DMS114 treated with DMSO at 0.1 percent for 48 hours (cell line): ENCODE measurements at regions not wholly inside any gene's neighbourhood (a gene's known extent, or its start where the extent isn't known, plus 50 kb on each side); places are given as distances from the start of the nearest gene placed in this dataset.
"Not testable (repeated sequence)": the region's sequence is repeated elsewhere in the genome, so short reads cannot be mapped to it uniquely, and the experiment has no call there.

Source experiments
- DNase-seq: peaks from one replicate; lab custom pipeline; 2025; ENCODE audit not compliant: unreplicated experiment; lab: John Stamatoyannopoulos, UW

DNA sequence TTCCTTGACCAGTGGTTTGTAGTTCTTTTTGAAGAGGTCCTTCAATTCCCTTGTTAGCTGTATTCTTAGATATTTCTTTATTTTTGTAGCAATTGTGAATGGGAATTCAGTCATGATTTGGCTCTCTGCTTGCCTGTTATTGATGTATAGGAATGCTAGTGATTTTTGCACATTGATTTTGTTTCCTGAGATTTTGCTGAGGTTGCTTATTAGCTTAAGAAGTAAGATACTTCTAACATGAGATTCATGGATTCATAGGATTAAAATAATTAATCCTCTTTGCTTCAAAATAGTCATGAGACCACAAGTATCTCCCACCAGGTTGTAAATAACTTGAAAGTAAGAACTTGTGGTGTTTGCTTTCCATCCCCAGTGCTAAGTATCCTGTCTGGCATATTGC lies 308.9 kb downstream of the DTHD1 start:
- no peak for DNase-seq

DNA sequence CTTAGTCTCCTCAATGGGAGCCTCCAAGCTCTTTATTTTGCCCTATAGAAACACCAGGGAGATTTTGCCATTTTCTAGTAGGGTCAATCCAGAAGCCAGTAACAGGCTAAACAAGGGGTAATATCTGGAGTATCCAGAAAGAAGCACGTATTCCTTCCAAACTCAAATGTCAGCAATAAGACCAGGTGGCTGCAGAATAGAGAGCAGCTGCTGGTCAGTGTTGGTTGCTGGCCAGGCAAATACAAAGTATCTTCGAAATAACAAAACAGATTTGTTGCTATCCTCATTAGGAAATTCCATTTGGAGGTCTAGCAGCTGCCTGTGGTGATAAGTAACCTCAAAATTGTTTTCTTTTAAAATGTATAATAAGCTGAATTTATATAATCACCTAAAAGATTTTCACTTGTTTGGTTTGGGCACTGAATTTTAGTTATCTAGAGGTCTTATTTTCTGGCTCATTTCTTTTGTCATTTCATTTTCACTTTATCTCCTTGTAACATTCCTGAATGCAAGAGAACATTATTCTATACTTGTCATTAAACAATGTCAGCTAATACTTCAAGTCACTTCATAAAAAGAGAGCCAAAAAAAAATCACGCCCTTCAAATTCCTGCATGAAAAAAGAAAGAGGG lies 320.6 kb downstream of the DTHD1 start:
- DNase-seq: no peak

DNA sequence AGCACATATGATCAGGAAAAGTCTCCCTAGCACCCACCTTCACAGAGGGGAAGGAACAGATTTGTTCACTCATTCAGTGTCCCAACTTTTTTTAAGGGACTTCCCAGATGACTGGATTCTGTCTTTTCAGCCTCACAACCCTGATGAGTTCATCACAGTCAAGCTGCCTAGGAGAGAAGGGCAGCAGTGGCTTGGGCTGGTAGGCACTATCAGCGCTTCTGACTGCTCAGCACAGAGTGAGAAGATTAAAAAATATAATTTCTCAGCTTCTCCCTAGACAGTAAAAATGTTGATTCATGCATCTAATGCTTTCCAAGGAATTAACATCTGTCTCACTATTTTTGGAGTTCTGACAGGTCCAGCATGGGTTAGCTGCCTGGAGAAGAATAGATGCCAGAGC lies 328.2 kb downstream of the DTHD1 start:
- DNase-seq: no peak

DNA sequence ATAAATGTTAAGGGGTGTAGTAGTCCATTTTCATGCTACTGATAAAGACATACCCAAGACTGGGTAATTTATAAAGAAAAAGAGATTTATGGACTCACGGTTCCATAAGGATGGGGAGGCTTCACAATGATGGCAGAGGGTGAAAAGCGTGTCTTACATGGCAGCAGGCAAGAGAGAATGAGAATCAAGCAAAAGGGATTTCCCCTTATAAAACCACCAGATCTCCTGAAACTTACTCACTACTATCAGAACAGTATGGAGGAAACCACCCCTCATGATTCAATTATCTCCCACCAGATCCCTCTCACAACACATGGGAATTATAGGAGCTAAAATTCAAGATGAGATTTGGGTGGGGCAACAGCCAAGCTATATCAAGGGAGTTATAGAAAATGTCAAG lies 329.2 kb downstream of the DTHD1 start:
- DNase-seq: no peak

DNA sequence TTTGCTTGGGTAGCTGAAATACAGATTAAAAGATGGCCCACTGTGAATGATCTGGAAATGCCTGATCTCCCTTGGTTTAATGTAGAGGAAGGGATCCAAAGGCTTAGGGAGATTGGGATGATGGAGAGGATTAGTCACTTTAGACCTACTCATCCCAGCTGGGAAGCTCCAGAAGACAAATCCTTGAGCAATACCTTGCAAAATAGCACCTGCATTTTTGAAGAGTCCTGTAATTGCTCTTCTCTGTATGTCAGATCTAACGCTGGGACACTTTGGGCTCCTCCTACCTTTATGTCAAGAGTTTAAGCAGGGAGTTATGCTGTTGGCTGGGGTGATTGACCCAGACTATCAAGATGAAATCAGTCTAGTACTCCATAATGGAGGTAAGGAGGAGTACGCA lies 331.7 kb downstream of the DTHD1 start:
- DNase-seq: not testable (repeated sequence)

DNA sequence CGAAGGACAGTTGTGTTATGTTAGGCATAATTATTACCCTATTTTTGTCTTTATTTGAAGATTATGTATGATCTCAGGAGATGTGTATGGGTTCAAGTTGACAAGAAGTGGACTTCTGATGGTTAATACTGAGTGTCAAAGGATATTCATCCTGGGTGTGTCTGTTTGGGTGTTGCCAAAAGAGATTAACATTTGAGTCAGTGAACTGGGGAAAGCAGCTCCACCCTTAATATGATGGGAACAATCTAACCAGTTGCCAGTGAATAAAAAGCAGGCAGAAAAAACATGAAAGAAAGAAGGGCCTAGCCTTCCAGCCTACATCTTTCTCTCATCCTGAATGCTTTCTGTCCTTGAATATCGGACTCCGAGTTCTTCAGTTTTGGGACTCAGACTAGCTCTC lies 332.6 kb downstream of the DTHD1 start:
- no peak for DNase-seq

DNA sequence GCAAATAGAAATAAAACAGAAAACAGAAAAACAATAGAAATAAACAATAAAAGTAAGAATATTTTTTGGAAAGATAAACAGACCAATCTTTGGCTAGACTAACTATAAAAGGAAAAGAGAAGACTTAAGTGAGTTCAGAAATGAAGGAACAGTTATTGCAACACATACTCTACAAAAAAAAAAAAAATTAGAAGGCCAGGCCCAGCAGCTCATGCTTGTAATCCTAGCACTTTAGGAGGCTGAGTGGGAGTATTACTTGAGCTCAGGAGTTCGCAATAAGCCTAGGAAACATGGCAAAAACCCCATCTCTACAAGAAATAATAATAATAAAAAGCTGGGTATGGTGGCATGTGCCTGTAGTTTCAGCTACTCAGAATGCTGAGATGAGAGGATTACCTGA lies 336.7 kb downstream of the DTHD1 start:
- DNase-seq: no peak

DNA sequence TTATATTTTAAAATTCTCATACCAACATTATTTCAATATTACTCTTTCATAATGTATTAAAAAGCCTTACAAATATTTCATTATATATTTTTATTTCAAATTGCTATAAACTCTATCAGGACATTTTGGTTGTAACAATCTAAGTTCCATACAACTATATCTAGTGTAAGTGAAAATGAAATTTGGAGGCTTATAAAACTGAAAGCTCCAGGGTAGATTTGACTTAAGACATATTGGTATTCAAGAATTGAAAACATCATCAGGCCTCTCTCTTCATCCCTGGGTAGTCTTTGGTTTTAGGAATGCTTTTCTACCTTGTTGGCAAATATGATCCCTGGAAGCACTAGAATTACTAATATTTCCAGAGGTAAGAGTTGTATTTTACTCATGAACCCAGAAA lies 342.6 kb downstream of the DTHD1 start:
- DNase-seq: no peak

DNA sequence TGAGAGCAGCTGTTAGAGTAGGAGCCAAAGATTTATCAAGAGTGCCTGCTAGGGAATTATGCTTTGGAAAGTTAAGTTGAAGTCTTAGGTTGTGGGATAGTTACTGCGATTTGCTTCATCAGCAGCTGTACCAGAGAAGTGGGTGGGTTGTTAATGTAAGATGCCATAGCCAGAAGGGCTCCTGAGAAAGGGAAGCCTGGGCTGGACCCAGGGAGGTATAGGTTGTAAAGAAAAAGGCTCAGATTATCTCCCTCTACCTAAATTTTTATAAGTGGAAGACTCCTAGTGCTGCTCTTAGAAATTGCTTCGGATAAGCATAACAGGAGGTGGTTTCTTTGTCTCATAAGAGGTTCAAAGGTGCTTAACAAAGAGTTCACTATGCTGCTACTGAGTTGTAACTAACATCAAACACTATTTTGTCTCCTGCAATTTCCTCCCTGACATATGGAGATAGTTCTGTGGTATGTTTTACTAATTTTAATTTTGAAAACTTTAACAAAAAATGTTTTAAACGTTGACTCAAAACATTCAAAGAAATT lies 356.9 kb downstream of the DTHD1 start:
- no peak for DNase-seq

DNA sequence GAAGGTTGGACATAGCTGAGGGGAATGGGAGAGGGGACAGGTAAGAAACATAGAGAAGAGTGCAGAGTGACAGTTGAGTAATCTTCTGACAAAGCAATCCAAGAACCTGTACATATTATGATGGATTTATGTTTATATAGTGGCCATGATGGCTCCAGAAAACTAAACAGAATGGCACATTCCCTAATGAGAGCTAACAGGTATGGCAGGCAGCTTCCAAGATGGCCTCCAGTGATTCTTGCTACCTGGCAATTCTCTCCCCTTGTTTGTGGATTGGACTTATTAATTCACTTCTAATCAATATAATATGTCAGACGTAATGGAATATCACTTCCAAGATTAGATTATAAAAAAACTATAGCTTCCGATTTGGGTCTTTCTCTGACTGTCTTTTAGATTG lies 359.5 kb downstream of the DTHD1 start:
- no peak for DNase-seq

DNA sequence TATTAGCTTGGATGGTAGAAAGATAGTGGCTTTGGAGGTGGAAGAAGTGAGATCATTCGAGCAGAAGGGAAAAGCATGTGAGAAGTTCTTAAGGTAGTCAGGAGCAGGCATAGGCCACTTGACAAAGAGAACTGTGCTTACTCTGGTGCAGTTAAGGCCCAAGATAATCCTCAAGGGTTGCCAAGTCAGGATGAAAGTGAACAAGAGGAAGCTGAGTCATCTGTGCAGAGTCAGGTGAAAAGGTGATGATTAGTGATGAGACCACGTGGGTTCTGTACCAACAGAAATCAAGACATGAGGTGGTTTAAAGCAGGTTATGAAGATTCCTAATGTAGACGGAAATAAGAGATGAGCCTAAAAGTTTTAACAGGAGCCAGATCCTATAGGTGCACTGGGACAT lies 369.8 kb downstream of the DTHD1 start:
- no peak for DNase-seq

DNA sequence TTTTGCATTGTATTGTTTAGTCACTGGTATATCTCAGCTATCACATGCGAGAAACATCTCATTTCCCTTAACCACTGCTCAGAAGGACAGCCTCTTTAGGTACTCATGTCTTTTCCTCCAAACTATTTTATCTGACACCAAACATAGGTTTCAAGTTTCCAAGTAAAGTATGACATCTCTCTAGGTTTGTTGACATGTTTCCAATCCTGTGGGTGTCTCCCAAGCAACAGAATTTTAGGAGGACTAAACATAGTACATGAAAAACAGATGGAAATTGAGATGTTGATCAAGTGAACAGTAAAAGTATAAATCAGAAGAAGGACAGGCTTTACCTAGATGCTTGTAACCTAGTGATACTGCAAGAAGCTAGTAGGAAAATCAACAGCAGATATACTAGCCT lies 371.4 kb downstream of the DTHD1 start:
- no peak for DNase-seq

DNA sequence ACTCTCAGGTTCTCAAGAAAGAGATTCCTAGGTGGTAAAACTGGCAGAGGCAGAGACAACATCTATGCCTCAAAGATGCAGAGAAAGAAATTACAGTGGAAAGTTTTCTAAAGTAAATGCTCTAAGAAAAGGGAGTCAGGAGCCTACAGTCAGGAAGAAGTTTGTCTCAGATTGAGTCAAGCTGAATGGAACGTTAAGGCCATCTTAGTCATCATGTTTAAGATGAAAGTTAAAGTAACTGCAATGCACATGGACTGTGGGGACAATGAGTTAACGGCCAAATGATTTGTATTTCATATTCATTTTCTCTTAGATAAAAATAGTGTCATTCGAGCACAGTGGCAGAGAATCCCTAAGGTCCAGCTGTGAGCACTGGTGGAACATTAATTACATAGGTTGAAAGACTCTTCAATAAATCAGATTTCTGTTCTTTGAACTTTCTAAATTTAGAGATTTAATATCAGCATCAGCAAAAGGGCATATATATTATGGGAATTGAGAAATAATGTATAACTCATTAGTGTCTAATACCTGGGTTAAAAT lies 384.6 kb downstream of the DTHD1 start:
- no peak for DNase-seq

DNA sequence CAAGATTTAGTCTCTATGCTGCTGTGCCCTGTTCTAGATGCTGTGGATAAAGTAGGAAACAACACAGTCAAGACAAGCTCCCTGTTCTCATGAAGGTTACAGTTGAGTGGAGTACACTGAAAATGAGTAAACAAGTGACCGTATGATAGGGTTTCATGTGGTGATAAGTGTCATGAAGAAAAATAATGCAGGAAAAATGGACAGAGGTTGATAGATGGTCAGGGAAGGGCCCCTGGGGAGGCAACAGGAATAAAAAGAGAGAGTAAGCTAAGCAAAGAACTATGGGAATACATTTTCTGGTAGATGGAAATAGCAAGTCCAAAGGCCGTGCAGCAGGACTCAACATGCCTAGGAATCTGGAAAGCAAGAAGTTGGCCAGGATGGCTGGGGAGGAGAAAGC lies 394.0 kb downstream of the DTHD1 start:
- no peak for DNase-seq

DNA sequence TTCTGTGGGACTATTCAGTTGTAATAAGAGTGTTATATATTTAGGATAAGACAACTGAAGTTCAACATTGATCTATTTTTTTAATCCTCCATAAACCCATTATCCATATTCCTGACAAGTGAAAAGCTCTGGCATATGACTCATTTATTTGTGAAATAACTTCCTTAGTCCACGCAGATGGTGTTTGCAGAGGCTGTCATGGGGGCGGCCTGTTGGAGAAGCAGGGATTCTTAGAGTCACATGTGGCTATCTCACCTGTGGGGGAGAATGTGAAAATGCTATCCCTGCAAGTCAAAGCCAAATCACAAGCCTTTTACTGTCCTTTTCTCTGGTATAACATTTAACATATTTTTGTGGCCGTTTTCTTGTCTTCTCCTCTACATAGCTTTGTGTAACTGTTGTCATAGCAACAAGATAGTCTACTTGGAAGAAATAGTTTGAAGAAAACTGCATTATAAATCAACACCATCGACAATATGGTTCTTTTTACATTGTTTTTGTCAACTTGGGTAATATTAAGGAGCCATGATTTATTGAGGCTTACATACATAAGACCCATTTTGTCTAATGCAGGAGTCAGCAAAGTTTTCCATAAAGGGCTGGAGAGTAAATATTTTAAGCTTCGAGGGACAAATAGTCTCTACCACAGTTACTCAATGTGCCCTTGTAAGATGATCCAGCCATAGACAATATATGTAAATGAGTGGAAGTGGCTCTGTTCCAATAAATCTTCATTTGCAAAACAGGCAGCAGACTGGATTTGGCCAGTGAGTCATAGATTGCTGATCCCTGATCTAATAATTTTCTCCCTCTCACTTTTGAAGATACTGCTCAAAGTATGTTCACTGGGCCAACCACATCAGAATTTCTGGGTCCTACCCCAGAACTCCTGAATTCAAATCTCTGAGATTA lies 395.0 kb downstream of the DTHD1 start:
- no peak for DNase-seq

DNA sequence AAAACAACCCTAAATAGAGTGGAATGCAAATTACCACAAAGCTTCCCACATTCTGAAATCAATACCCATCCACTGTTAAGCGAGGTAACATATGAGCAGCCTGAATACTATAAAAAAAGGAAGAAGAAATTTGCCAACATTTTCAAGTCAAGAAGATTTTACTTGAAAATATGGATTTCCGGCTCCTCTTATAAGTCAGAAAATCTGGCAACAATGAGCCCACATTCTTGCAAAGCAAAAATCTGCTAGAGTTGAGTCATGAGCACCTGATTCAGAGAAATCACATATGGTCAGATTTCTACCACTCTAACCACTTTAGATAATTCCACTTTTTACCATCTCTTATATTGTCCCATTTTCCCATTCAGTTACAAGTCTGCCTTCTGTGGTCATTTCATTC lies 395.7 kb downstream of the DTHD1 start:
- no peak for DNase-seq

DNA sequence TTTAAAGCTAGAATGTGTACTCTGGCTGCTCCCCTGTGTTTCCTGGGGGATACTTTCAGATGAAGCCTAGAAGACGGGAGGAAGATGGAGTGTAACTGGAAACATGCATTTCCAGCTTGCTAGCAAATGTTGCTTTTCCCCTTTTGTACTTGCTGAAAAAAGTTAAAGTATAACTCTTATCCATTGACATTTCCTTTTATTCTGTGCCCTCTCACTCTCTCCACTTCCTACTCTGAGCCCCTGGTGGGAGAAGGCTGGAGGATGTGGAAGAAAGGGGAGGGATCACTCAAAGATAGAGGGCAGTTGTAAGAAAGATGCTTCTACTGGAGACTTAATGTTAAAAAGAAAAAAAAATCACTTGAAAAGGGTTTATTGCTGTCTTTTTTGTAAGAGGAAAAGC lies 396.5 kb downstream of the DTHD1 start:
- DNase-seq: no peak

DNA sequence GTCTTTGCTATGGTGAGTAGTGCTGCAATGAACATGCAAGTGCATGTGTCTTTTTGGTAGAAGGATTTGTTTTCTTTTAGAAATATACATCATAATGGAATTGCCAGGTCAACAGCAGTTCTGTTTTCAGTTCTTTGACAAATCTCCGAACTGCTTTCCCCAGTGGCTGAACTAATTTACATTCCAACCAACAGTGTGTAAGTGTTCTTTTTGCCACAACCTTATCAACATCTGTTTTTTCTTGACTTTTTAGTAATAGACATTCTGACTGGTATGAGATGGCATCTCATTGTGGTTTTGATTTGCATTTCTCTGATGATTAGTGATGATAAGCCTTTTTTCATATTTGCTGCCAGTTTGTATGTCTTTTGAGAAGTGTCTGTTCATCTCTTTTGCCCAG lies 406.3 kb downstream of the DTHD1 start:
- DNase-seq: no peak

DNA sequence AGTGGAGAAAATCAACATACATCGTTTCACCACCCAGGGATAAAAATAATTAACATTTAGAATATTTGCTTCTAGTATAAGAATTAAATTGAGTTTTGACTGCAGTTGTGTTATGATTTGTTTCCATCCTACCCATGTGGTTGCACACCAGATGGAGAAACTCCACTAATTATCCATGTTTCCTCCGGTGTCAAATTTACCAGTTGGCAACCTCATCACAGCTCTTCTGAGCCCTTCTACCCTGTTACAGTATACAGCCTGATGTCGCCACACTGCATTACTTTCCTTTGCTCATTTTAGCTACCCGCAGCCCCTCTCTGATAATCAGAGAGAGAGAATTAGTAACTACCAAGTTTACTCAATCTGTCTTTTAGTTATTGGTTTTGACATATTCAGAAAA lies 411.2 kb downstream of the DTHD1 start:
- DNase-seq: no peak

DNA sequence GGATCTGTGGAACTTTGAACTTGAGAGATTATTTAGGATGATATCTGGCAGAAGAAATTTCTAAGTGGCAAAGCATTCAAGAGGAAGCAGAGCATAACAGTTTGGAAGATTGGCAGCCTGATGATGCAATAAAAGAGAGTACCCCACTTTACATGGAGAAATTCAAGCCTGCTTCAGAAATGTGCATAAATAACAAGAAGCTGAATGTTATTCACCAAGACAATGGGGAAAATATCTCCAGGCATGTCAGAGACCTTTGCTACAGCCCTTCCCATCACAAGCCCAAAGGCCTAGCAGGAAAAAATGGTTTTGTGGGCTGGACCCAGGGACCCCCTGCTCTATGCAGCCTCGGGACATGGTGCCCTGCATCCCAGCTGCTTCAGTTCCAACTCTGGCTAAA lies 420.8 kb downstream of the DTHD1 start:
- no peak for DNase-seq

DNA sequence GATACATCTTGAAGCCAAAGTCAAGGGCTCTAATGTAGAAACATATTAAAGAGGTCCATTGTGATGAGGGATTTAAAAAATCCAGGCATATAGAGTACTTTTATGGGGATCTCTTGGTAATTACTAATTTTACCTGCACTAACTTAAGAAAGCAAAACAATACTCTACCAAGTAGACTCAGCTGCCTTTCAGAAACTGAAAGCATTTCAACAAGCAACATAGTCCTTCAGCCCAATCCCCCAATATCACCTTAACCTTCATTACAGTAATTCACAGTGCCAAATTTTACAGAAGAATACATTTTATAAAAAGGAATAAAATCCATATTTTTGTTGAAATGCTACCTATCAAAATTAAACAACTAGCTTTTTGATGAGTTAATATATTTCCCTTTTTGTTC lies 422.9 kb downstream of the DTHD1 start:
- DNase-seq: no peak

DNA sequence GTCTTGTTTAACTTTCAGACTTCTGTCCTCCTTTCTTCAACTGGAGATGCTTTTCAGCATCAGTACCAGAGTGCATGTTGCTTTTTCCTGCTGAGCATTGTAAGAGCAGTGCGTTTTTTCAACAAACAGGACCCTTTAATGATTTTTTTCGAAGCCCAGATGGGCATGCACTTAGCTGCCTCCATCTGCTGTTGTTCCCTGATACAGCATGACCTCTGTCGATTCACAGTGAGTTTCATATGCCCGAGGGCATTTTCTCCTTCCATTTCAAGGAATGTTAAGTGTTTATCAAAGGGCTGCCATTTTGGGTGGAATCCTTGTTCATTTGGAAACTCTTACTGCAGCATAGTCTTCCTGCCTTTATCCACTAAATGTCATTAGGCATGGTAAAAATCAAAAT lies 428.6 kb downstream of the DTHD1 start:
- DNase-seq: no peak
